Right renal cortex interstitium (tissue), 3 donors: ENCODE measurements at regions not wholly inside any gene's neighbourhood (a gene's known extent, or its start where the extent isn't known, plus 50 kb on each side); places are given as distances from the start of the nearest gene placed in this dataset.

Experiments
- DNase-seq, 3 donors: peaks; one replicate each; pipeline ENCODE4 v3.0.0-alpha.2; 2013; ENCODE audit warnings: low read depth in 3 of 3, low spot score in 2 of 3

GRCh38 chr2:62372824-62373223 lies 133.2 kb downstream of the TMEM17 start:
- DNase-seq: no peak

GRCh38 chr2:62370321-62371250 lies 135.4 kb downstream of the TMEM17 start:
- DNase-seq: no peak

- no peak for DNase-seq
Observed at GRCh38 chr2:62369541-62370202, 136.3 kb downstream of the TMEM17 start.

- no peak for DNase-seq
Observed at GRCh38 chr2:62364791-62365528, 141.0 kb downstream of the TMEM17 start.

- DNase-seq: no peak
Observed at GRCh38 chr2:62363166-62363565, 142.8 kb downstream of the TMEM17 start.

- no peak for DNase-seq
Observed at GRCh38 chr2:62362561-62362960, 143.4 kb downstream of the TMEM17 start.

- DNase-seq: no peak
Observed at GRCh38 chr2:62361964-62362363, 144.0 kb downstream of the TMEM17 start.

GRCh38 chr2:62354771-62355561 lies 151.0 kb downstream of the TMEM17 start:
- DNase-seq: no peak

- DNase-seq: no peak
Observed at GRCh38 chr2:62352031-62352430, 154.0 kb downstream of the TMEM17 start.

GRCh38 chr2:62349788-62350187 lies 153.9 kb downstream of the B3GNT2 start:
- no peak for DNase-seq

GRCh38 chr2:62348700-62349099 lies 152.8 kb downstream of the B3GNT2 start:
- no peak for DNase-seq

GRCh38 chr2:62347563-62348270 lies 151.8 kb downstream of the B3GNT2 start:
- DNase-seq: no peak

GRCh38 chr2:62344472-62344871 lies 148.6 kb downstream of the B3GNT2 start:
- DNase-seq: no peak

- DNase-seq: no peak
Observed at GRCh38 chr2:62343636-62344337, 147.9 kb downstream of the B3GNT2 start.

GRCh38 chr2:62343206-62343605 lies 147.3 kb downstream of the B3GNT2 start:
- no peak for DNase-seq

- DNase-seq: no peak
Observed at GRCh38 chr2:62340994-62341484, 145.1 kb downstream of the B3GNT2 start.

GRCh38 chr2:62339837-62340236 lies 143.9 kb downstream of the B3GNT2 start:
- DNase-seq: no peak

GRCh38 chr2:62339413-62339812 lies 143.5 kb downstream of the B3GNT2 start:
- no peak for DNase-seq

- DNase-seq: no peak
Observed at GRCh38 chr2:62338111-62338510, 142.2 kb downstream of the B3GNT2 start.
